GM04504 (cell line): ENCODE measurements at regions not wholly inside any gene's neighbourhood (a gene's known extent, or its start where the extent isn't known, plus 50 kb on each side); places are given as distances from the start of the nearest gene placed in this dataset.

ENCODE experiments used
- DNase-seq: peaks from one replicate; pipeline ENCODE4 v3.0.0-alpha.2; 2012; ENCODE audit warnings: low read depth

DNA sequence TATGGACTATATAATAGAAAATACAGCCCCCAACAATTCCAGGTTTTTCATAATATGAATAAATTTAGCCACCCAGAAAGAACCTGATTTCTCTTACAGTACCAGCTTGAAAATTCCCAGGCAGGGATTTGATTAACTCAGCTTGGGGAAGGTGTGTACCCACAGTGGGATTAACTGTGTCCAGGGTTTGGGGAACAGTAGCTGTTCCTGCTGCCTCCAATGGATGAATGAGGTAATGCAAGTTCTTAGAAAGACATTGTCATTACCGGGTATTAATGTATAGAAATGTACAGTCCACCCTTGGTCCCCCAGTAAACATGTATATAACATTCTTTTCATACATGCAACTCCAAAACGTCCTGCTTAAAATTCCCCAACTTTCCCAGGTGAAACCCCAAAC is 115.6 kb downstream of the LRIG3 start:
- no peak for DNase-seq

DNA sequence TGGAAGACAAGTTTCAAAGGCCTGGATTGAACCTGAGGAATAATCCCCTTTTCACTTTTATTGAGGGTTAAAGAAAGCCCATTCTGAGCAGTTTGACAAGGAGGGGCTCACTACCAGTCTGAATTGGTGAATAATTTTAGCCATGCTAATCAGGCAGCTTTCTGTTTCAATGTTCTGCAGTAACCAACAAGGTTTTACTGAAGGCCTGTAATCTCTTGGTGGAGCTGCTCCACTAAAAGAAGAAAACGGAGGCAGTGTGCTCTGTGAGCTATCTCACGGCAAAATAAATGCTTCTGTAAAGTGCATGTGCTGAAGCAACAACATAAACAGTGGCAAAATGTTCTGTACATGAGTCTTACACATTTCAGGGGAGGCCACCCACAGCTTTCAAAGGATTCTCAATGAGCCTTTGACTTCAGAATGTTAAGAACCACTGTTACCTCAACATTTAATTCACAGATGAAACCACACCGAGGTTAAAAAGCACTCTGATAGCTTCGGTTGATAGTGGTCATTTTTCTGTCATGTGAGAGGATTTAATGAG is 111.2 kb downstream of the LRIG3 start:
- DNase-seq, result no peak

DNA sequence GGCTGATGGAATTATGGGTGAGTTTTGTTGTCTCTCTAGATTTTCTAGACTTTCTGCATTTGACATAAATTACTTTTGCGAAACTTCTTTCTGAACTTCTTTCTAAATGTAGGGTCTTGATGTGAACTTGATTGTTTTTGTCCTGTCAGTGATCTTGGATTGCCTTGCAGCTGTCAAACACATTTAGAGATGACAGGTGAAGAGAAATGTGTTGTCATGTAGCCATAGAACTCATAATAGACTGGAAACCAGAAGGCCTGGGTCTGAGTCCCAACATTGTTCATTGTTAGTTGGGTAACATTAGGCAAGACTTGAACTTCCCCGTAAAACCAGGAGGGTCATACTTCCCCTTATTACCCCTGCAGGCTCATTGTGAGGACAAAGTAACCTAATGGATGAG is 109.0 kb downstream of the LRIG3 start:
- no peak for DNase-seq

DNA sequence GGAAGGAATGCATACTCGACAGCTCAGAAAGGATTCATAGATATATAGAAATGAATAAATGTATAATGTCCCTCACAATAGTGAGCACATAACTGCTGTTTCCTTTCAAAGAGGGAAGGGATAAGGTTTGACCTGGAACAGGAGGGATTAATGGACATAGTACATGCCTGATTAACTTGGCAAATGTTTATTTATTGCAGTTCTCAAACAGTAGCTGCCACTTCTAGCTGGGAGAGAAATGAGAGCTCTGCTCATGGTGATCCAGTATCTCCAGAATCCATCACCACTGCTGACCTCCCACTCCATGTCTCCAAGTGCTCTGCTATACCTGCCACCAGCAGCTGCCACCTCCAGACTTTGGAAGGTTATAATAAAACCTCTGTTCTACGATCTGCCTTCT is 108.1 kb downstream of the LRIG3 start:
- no peak for DNase-seq

GRCh38 chr12:58814036-58814435 is 106.3 kb downstream of the LRIG3 start:
- no peak for DNase-seq

GRCh38 chr12:58815235-58815634 is 105.1 kb downstream of the LRIG3 start:
- no peak for DNase-seq

GRCh38 chr12:58818546-58818945 is 101.8 kb downstream of the LRIG3 start:
- DNase-seq, result no peak

DNA sequence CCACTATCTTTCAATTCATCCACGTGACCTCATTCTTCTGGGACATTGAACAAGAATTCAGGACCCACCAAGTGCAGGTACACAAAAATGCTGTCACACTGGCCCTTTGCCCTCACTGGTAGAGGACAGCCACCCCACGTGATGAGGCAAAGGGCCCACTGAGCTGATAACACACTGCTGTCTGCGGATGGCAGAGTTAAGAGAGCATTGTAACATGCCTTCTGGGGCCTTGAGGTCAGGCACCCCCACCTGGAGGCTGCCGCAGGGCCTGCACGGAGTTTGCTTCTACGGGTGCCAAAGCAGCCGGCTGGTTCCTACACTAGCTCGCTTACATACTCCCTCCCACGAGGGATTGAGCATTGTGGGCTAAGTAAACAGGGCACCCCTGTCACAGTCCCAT is 101.0 kb downstream of the LRIG3 start:
- no peak for DNase-seq

DNA sequence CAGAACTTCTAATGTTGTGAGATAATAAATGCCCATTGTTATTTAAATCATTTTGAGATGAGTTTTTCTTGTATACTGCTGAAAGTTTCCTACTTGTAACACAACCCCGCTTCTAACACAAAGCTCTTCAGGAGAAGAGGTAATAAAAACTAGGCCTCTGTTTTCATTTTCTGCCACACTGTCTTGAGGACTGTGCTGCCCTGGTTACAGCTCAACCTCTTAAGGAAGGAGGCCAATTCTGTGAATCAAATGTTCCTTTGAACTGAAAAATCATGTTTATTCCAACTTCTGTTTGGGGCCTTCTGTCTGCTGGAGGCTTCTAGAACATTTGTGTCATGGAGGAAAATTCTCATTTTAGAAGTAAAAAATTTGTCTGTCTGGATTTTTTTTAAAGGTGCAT is 100.3 kb downstream of the LRIG3 start:
- no peak for DNase-seq
